Epithelial cell of esophagus (primary cell): ENCODE measurements at regions not wholly inside any gene's neighbourhood (a gene's known extent, or its start where the extent isn't known, plus 50 kb on each side); places are given as distances from the start of the nearest gene placed in this dataset.

Source experiments
- DNase-seq: peaks from one replicate; pipeline ENCODE4 v3.0.0; 2010; ENCODE audit warnings: low read depth
- H3K4me3 ChIP-seq: 2 replicates; pipeline ENCODE4 v1.5.1; 2011; ENCODE audit warnings: mild to moderate bottlenecking, low read length, control low read depth
- CTCF ChIP-seq: IDR thresholded peaks from 2 replicates; pipeline ENCODE4 v1.5.1; 2011; ENCODE audit warnings: low read depth, mild to moderate bottlenecking, low read length, control low read depth, inconsistent platforms; ENCODE audit not compliant: insufficient read depth; ENCODE audit errors: missing control alignments

GRCh38 chr2:152974146-152974545 lies 255.7 kb downstream of the ARL6IP6 start:
- no peak for DNase-seq

GRCh38 chr2:152971685-152972084 lies 253.3 kb downstream of the ARL6IP6 start:
- no peak for DNase-seq
- TF ChIP-seq CTCF, result no peak
- H3K4me3 ChIP-seq, result no peak overlapping the region

More at GRCh38 chr2:152974146-152974545, 255.7 kb downstream of the ARL6IP6 start:
- H3K4me3 ChIP-seq, result no peak overlapping the region
- TF ChIP-seq CTCF, result no peak

- H3K4me3 ChIP-seq, result no peak overlapping the region
- DNase-seq, result peak; percentile 59
- no peak for TF ChIP-seq CTCF
Measured at GRCh38 chr2:152962446-152962845, 244.0 kb downstream of the ARL6IP6 start.

GRCh38 chr2:152961351-152961750 lies 242.9 kb downstream of the ARL6IP6 start:
- H3K4me3 ChIP-seq, result no peak overlapping the region
- no peak for DNase-seq
- no peak for TF ChIP-seq CTCF

GRCh38 chr2:152950126-152950525 lies 231.7 kb downstream of the ARL6IP6 start:
- DNase-seq, result peak; percentile 52
- no peak overlapping the region for H3K4me3 ChIP-seq
- no peak for TF ChIP-seq CTCF

- no peak for TF ChIP-seq CTCF
- DNase-seq, result no peak
- H3K4me3 ChIP-seq, result no peak overlapping the region
Measured at GRCh38 chr2:152944099-152944498, 225.7 kb downstream of the ARL6IP6 start.

GRCh38 chr2:152942940-152943440 lies 224.6 kb downstream of the ARL6IP6 start:
- no peak overlapping the region for H3K4me3 ChIP-seq
- no peak for DNase-seq
- TF ChIP-seq CTCF, result no peak
